IPS-NIHi11 (cell line): ENCODE measurements at regions not wholly inside any gene's neighbourhood (a gene's known extent, or its start where the extent isn't known, plus 50 kb on each side); places are given as distances from the start of the nearest gene placed in this dataset.

ENCODE experiments used
- DNase-seq: peaks from one replicate; pipeline ENCODE4 v3.0.0; 2012; ENCODE audit warnings: mixed read lengths, low spot score

GRCh38 chr10:49243610-49244283 lies 55.2 kb upstream of the C10orf71 start:
- DNase-seq = no peak

- DNase-seq = peak; percentile 41
These were observed 54.9 kb upstream of the TMEM273 start for GRCh38 chr10:49243139-49243538.

DNA sequence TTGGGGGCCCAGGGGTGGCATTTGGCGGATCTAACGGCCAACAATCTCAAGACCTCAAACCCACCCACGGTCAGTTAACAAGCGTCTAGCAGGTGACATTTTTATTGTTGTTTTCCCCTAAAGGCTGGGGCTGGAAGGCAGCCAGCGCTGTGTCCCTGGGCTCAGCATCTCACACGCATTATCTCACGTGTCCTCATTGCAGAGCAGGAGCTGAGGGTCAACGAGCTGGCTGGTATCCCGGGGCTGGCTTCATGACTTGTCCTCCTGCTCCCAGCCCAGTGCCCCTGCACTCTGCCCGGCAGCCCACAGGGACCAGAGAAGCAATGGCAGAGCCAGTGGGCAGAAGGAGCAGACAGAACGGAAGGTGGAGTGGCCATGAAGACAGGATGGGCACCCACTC lies 54.4 kb upstream of the TMEM273 start:
- no peak for DNase-seq

DNA sequence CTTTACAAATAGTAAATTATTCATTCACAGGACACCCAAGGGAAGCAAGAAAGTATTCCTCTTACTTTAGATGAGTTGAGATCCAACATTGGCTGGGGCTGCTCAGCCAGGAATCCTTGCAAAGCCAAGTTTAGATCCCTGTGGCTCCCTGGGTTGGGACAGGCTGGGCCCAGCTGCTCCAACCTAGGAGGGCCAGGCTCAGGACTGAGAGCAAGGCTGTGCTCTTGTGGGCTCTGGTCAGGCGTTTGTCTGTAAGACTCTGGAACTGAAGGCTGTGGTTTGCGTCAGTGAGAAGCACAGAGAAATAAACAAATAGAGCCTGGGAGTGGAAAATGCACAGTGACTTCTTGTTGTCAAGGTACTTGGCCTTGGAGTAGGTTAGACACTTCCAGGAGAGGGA lies 53.2 kb upstream of the TMEM273 start:
- DNase-seq = no peak

GRCh38 chr10:49240946-49241345 lies 52.8 kb upstream of the TMEM273 start:
- DNase-seq = no peak
